ENCODE measurements at regions not wholly inside any gene's neighbourhood (a gene's known extent, or its start where the extent isn't known, plus 50 kb on each side); places are given as distances from the start of the nearest gene placed in this dataset.

DNA sequence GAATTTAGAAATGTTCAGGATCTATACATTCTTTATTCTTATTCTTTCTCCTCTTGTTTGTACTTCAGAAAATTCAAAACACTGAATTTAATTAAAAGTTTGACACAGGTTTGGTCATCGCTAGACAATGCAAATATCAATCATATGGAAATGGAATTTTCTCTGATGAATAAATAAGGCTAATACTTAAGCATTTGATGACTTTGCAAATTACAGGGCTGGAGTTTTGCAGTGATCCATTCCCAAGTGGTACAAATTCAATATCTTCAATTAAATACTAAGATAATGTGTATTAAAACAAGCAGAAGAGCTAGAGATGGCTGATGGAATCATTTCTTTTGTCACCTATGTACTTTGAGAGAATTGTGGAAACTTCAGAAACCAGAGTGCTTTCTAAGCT is 439.6 kb downstream of the DYNC2H1 start:
- TF ChIP-seq, protein P1, sequence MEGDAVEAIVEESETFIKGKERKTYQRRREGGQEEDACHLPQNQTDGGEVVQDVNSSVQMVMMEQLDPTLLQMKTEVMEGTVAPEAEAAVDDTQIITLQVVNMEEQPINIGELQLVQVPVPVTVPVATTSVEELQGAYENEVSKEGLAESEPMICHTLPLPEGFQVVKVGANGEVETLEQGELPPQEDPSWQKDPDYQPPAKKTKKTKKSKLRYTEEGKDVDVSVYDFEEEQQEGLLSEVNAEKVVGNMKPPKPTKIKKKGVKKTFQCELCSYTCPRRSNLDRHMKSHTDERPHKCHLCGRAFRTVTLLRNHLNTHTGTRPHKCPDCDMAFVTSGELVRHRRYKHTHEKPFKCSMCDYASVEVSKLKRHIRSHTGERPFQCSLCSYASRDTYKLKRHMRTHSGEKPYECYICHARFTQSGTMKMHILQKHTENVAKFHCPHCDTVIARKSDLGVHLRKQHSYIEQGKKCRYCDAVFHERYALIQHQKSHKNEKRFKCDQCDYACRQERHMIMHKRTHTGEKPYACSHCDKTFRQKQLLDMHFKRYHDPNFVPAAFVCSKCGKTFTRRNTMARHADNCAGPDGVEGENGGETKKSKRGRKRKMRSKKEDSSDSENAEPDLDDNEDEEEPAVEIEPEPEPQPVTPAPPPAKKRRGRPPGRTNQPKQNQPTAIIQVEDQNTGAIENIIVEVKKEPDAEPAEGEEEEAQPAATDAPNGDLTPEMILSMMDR (conservative IDR thresholded peaks at IDR 0.05 in 1 of 2, IDR thresholded peaks at IDR 0.05 in 1 of 2; ENCODE audit: low read depth in 1 of 2, low read length in 2 of 2) = no peak
- TF ChIP-seq EZH2 (IDR thresholded peaks at IDR 0.05; ENCODE audit: low read length, missing control alignments) = no peak
- DNase-seq (ENCODE audit: low read depth in 2 of 2) = no peak
- no peaks in the 10 kb centered on the region for H3K4me1 ChIP-seq (ENCODE audit: control insufficient read depth, extremely low read depth, insufficient read depth, low read length)
- H3K4me3 ChIP-seq (replicated peaks in 1 of 4; ENCODE audit: control extremely low read depth in 1 of 4, insufficient read depth in 1 of 4, low read depth in 3 of 4, low read length in 4 of 4) = no peak overlapping the region
- H4K20me1 ChIP-seq (ENCODE audit: control insufficient read depth, extremely low read depth, insufficient read depth, low read length) = no peaks in the 10 kb centered on the region
- no peaks in the 10 kb centered on the region for H3K79me2 ChIP-seq (ENCODE audit: control insufficient read depth, insufficient read depth, low read length)
- H2AFZ ChIP-seq (ENCODE audit: low read length) = no peak overlapping the region
- H3K27me3 ChIP-seq (ENCODE audit: control insufficient read depth, insufficient read depth, low read length) = no peaks in the 10 kb centered on the region
- H3K36me3 ChIP-seq (ENCODE audit: control insufficient read depth, insufficient read depth, low read length) = no peaks in the 10 kb centered on the region
- no peak overlapping the region for H3K4me2 ChIP-seq (ENCODE audit: extremely low read depth, insufficient read depth, low read length)
- no peaks in the 10 kb centered on the region for H3K9me3 ChIP-seq (ENCODE audit: control insufficient read depth, insufficient read depth, low read depth, low read length)
- H3K9ac ChIP-seq (ENCODE audit: insufficient read depth, low read length) = no peak overlapping the region
- H3K27ac ChIP-seq (ENCODE audit: insufficient read depth, low read length) = no peak overlapping the region

DNA sequence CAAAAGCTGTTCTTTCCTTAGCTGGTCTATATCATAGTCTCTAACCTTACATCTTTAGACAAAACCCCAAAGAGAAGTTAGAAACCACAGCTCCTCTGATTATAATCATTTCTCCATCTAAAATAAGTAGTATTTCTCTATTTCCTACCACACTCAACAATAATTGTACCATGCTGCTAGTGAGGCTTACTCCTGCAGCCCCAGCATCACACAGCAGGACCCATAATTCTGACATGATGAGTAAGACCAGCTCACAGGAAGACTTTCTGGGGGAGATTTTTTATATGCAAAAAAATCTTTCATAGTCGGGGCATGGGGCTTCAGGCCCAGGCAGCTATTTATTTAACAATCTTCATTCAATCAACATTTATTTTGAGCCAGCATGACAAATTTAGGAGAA is 441.6 kb downstream of the DYNC2H1 start:
- no peaks in the 10 kb centered on the region for H4K20me1 ChIP-seq (ENCODE audit: control insufficient read depth, extremely low read depth, insufficient read depth, low read length)
- no peak overlapping the region for H3K27ac ChIP-seq (ENCODE audit: insufficient read depth, low read length)
- H2AFZ ChIP-seq (ENCODE audit: low read length) = no peak overlapping the region
- TF ChIP-seq, protein P1 (conservative IDR thresholded peaks at IDR 0.05 in 1 of 2, IDR thresholded peaks at IDR 0.05 in 1 of 2; ENCODE audit: low read depth in 1 of 2, low read length in 2 of 2) = no peak
- no peak for TF ChIP-seq EZH2 (IDR thresholded peaks at IDR 0.05; ENCODE audit: low read length, missing control alignments)
- no peak overlapping the region for H3K4me3 ChIP-seq (replicated peaks in 1 of 4; ENCODE audit: control extremely low read depth in 1 of 4, insufficient read depth in 1 of 4, low read depth in 3 of 4, low read length in 4 of 4)
- no peak overlapping the region for H3K9ac ChIP-seq (ENCODE audit: insufficient read depth, low read length)
- no peaks in the 10 kb centered on the region for H3K9me3 ChIP-seq (ENCODE audit: control insufficient read depth, insufficient read depth, low read depth, low read length)
- H3K36me3 ChIP-seq (ENCODE audit: control insufficient read depth, insufficient read depth, low read length) = no peaks in the 10 kb centered on the region
- no peaks in the 10 kb centered on the region for H3K79me2 ChIP-seq (ENCODE audit: control insufficient read depth, insufficient read depth, low read length)
- no peak overlapping the region for H3K4me2 ChIP-seq (ENCODE audit: extremely low read depth, insufficient read depth, low read length)
- H3K4me1 ChIP-seq (ENCODE audit: control insufficient read depth, extremely low read depth, insufficient read depth, low read length) = no peaks in the 10 kb centered on the region
- DNase-seq (ENCODE audit: low read depth in 2 of 2) = no peak
- no peaks in the 10 kb centered on the region for H3K27me3 ChIP-seq (ENCODE audit: control insufficient read depth, insufficient read depth, low read length)

DNA sequence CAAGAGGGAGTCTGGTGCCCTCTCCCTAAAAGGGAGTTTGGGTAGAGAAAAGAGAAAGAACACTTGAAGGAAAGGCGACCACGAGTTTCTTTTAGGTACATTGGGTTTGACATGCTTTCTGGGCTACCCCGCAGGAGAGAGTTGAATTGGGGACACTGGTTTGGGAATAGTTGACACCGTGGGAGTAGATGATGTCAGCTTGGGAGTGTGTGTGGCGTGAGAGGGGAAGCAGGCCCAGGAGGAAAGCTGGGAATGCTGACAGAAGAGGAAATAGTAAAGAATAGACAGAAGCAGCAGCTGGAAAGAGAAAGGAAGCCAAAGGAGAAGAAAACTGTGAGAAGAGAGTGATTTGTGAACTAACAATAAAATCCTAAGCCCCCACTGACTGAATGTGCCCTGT is 442.9 kb downstream of the DYNC2H1 start:
- no peaks in the 10 kb centered on the region for H3K27me3 ChIP-seq (ENCODE audit: control insufficient read depth, insufficient read depth, low read length)
- no peaks in the 10 kb centered on the region for H4K20me1 ChIP-seq (ENCODE audit: control insufficient read depth, extremely low read depth, insufficient read depth, low read length)
- no peak overlapping the region for H3K4me3 ChIP-seq (replicated peaks in 1 of 4; ENCODE audit: control extremely low read depth in 1 of 4, insufficient read depth in 1 of 4, low read depth in 3 of 4, low read length in 4 of 4)
- H3K4me1 ChIP-seq (ENCODE audit: control insufficient read depth, extremely low read depth, insufficient read depth, low read length) = no peaks in the 10 kb centered on the region
- H3K79me2 ChIP-seq (ENCODE audit: control insufficient read depth, insufficient read depth, low read length) = no peaks in the 10 kb centered on the region
- no peaks in the 10 kb centered on the region for H3K9me3 ChIP-seq (ENCODE audit: control insufficient read depth, insufficient read depth, low read depth, low read length)
- no peak overlapping the region for H3K27ac ChIP-seq (ENCODE audit: insufficient read depth, low read length)
- no peaks in the 10 kb centered on the region for H3K36me3 ChIP-seq (ENCODE audit: control insufficient read depth, insufficient read depth, low read length)
- DNase-seq (ENCODE audit: low read depth in 2 of 2) = no peak
- H2AFZ ChIP-seq (ENCODE audit: low read length) = no peak overlapping the region
- no peak overlapping the region for H3K9ac ChIP-seq (ENCODE audit: insufficient read depth, low read length)
- TF ChIP-seq, protein P1 (conservative IDR thresholded peaks at IDR 0.05 in 1 of 2, IDR thresholded peaks at IDR 0.05 in 1 of 2; ENCODE audit: low read depth in 1 of 2, low read length in 2 of 2) = no peak
- no peak for TF ChIP-seq EZH2 (IDR thresholded peaks at IDR 0.05; ENCODE audit: low read length, missing control alignments)
- no peak overlapping the region for H3K4me2 ChIP-seq (ENCODE audit: extremely low read depth, insufficient read depth, low read length)
